Neuron (in vitro differentiated cells): ENCODE measurements at regions not wholly inside any gene's neighbourhood (a gene's known extent, or its start where the extent isn't known, plus 50 kb on each side); places are given as distances from the start of the nearest gene placed in this dataset.

Source experiments
- H2AFZ ChIP-seq: one replicate; pipeline ENCODE4 v1.6.1; 2013; ENCODE audit warnings: low read depth, mild to moderate bottlenecking, inconsistent platforms, low read length, moderate library complexity
- H3K27me3 ChIP-seq: one replicate; pipeline ENCODE4 v1.6.1; 2013; ENCODE audit warnings: low read length; ENCODE audit not compliant: insufficient read depth
- H3K36me3 ChIP-seq: one replicate; pipeline ENCODE4 v1.6.1; 2013; ENCODE audit warnings: low read length; ENCODE audit not compliant: insufficient read depth
- H3K4me1 ChIP-seq: one replicate; pipeline ENCODE4 v1.6.1; 2013; ENCODE audit warnings: low read length; ENCODE audit not compliant: insufficient read depth
- H3K4me3 ChIP-seq: 2 replicates; pipeline ENCODE4 v1.5.1; 2013; ENCODE audit warnings: mild to moderate bottlenecking, low read length, moderate library complexity
- H3K9me3 ChIP-seq: one replicate; pipeline ENCODE4 v1.6.1; 2013; ENCODE audit warnings: low read length

- Histone ChIP-seq H3K9me3 (no peaks in the 10 kb centered on the region), H3K4me3 (no peak overlapping the region), H3K27me3 (no peaks in the 10 kb centered on the region), H3K36me3 (no peaks in the 10 kb centered on the region), H3K4me1 (no peaks in the 10 kb centered on the region), H2AFZ (no peak overlapping the region)
Measured at GRCh38 chr14:40003773-40004172, 571.5 kb upstream of the FBXO33 start.

GRCh38 chr14:39998854-39999253 is 566.6 kb upstream of the FBXO33 start:
- Histone ChIP-seq H3K4me3 (no peak overlapping the region), H3K36me3 (no peaks in the 10 kb centered on the region)

DNA sequence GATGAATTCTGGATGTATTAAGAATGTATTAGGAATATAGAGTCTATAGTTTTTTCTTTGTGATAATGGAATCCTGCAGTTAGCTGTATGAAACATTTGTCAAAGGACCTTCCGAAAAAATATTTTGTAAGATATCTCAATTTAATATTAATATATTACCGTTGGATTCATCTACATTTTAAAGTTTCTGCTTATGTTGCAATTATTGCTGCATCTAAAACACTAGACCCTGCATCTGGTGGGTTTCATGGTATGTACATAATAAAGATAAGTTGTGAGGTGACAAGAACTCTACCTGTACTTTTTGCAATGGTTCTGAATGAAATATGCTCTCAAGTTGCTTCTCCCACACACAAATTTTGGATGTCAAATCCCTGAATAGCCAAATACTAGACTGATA is 565.9 kb upstream of the FBXO33 start:
- Histone ChIP-seq H3K4me3 (no peak overlapping the region), H3K9me3 (no peaks in the 10 kb centered on the region), H3K4me1 (no peaks in the 10 kb centered on the region), H3K27me3 (no peaks in the 10 kb centered on the region), H3K36me3 (no peaks in the 10 kb centered on the region), H2AFZ (no peak overlapping the region)

More at GRCh38 chr14:39998854-39999253, 566.6 kb upstream of the FBXO33 start:
- H3K9me3 ChIP-seq = no peaks in the 10 kb centered on the region
- no peaks in the 10 kb centered on the region for H3K4me1 ChIP-seq
- no peaks in the 10 kb centered on the region for H3K27me3 ChIP-seq
- no peak overlapping the region for H2AFZ ChIP-seq

DNA sequence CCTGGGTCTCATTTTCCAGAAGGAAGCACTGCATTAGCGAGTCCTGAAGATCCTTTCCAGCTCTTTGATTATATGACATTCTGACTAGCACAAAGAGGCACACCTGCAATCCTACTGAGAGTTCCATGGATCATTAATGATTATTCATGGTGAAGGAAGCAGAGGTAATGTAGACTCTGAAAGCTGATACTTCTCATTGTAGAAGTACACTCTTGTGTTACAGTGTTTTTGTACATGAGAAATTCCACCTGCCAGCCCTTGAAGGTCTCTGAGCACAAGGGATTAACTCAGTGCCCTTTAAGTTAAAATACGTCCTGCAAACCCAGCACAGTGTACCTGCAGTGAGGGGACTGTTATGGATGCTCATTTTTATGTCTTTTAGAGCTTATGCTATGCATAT is 558.8 kb upstream of the FBXO33 start:
- H3K4me3 ChIP-seq = no peak overlapping the region
- no peaks in the 10 kb centered on the region for H3K4me1 ChIP-seq
- H3K36me3 ChIP-seq = no peaks in the 10 kb centered on the region
- no peaks in the 10 kb centered on the region for H3K9me3 ChIP-seq
- no peaks in the 10 kb centered on the region for H3K27me3 ChIP-seq
- no peak overlapping the region for H2AFZ ChIP-seq

GRCh38 chr14:39988939-39989338 is 556.7 kb upstream of the FBXO33 start:
- Histone ChIP-seq H3K36me3 (no peaks in the 10 kb centered on the region), H3K9me3 (no peaks in the 10 kb centered on the region), H3K4me1 (no peaks in the 10 kb centered on the region)

DNA sequence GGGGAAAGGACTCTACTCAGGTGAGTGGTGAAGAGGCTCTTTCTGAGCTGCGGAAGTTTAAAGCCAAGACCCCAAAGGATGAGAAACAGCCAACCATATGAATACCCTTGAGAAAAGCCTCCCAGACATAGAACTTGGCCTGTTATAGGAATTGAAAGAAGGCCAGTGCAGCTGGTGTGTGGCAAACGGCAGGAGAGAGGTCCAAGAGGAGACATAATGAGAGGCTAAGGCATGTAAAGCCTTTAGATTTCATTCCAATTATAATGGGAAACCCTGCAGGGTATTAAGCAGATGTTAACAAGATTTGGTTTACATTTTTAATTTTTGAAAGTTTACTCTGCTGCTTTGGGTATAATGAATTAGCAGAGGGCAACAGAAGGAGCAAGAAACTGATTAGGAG is 552.1 kb upstream of the FBXO33 start:
- Histone ChIP-seq H3K9me3 (no peaks in the 10 kb centered on the region), H3K4me3 (no peak overlapping the region), H3K27me3 (peaks cover 3% of the 10 kb centered on the region), H3K36me3 (no peaks in the 10 kb centered on the region), H3K4me1 (no peaks in the 10 kb centered on the region), H2AFZ (no peak overlapping the region)

More at GRCh38 chr14:39988939-39989338, 556.7 kb upstream of the FBXO33 start:
- Histone ChIP-seq H3K27me3 (peaks cover 3% of the 10 kb centered on the region), H3K4me3 (no peak overlapping the region), H2AFZ (no peak overlapping the region)

DNA sequence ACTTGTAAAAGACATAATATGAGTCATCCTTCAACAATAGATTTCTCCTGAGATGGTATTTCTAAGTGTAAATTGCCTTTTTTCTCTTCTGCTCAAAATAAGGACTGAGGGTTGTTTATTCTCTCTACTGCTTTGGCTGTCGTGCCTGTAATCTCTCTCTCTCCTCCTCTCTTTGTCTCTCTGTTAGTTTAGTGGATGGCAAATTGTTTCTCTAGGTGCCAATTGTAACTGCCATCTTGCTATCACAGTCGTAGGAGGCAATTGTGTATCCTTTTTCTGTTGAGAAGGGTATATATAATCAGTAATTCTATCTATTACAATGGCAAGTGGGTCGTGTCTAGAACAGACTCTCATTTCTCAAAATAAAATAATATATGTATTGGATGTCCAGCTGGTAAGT is 545.0 kb upstream of the FBXO33 start:
- H3K4me1 ChIP-seq = no peaks in the 10 kb centered on the region
- no peaks in the 10 kb centered on the region for H3K36me3 ChIP-seq
- no peaks in the 10 kb centered on the region for H3K9me3 ChIP-seq
- H3K27me3 ChIP-seq = no peaks in the 10 kb centered on the region
- no peak overlapping the region for H2AFZ ChIP-seq
- no peak overlapping the region for H3K4me3 ChIP-seq

GRCh38 chr14:39974036-39974435 is 541.8 kb upstream of the FBXO33 start:
- no peaks in the 10 kb centered on the region for H3K27me3 ChIP-seq
- no peaks in the 10 kb centered on the region for H3K9me3 ChIP-seq
- H3K4me3 ChIP-seq = no peak overlapping the region
- no peaks in the 10 kb centered on the region for H3K4me1 ChIP-seq
- H2AFZ ChIP-seq = no peak overlapping the region
- no peaks in the 10 kb centered on the region for H3K36me3 ChIP-seq

- no peak overlapping the region for H2AFZ ChIP-seq
- H3K36me3 ChIP-seq = no peaks in the 10 kb centered on the region
- no peaks in the 10 kb centered on the region for H3K4me1 ChIP-seq
- no peak overlapping the region for H3K4me3 ChIP-seq
- no peaks in the 10 kb centered on the region for H3K9me3 ChIP-seq
- no peaks in the 10 kb centered on the region for H3K27me3 ChIP-seq
Measured at GRCh38 chr14:39972704-39973103, 540.5 kb upstream of the FBXO33 start.

DNA sequence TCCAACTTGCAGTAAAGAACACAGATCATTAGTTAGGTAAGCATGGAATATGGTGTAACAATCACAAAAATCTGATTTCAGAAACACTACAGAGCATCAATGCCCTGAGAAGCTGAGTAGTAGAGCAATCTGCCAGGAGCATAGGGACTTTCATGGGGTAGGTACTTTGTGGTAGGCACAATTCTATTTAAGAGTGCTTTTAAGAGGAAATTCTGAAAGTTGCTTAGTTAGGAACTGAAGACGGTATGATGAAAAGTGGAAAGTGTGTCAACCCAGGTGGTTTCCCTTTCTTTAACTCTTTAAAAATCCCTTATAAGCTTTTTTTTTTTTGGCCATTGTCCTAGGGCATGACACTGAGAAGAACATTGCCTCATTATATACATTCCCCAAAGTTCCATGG is 535.7 kb upstream of the FBXO33 start:
- Histone ChIP-seq H3K9me3 (no peaks in the 10 kb centered on the region), H2AFZ (no peak overlapping the region), H3K27me3 (no peaks in the 10 kb centered on the region), H3K36me3 (no peaks in the 10 kb centered on the region), H3K4me3 (no peak overlapping the region), H3K4me1 (no peaks in the 10 kb centered on the region)

- Histone ChIP-seq H3K27me3 (no peaks in the 10 kb centered on the region), H3K4me3 (no peak overlapping the region), H3K9me3 (no peaks in the 10 kb centered on the region), H3K36me3 (no peaks in the 10 kb centered on the region), H3K4me1 (no peaks in the 10 kb centered on the region), H2AFZ (no peak overlapping the region)
Measured at GRCh38 chr14:39957987-39958386, 525.8 kb upstream of the FBXO33 start.

DNA sequence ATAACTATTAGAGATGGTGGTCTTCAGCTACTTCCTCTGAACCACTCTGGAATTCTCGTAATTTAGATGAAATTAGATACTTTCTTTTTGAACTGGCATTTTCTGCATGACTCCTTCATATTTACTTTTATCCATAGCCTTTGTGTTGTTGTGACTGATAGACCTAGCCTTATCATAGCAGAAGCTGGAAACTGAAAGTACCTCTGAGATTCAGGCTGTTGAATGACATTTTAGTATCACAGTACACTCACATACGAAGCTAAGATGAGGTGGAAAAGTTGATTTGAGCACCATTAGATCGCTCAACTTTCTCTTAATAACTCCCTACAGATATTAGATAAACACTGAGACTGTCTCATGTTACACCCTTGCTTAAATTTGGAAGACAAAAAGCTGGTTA is 525.1 kb upstream of the FBXO33 start:
- H3K4me1 ChIP-seq = no peaks in the 10 kb centered on the region
- no peak overlapping the region for H3K4me3 ChIP-seq
- no peak overlapping the region for H2AFZ ChIP-seq
- no peaks in the 10 kb centered on the region for H3K27me3 ChIP-seq
- H3K9me3 ChIP-seq = no peaks in the 10 kb centered on the region
- H3K36me3 ChIP-seq = no peaks in the 10 kb centered on the region

- Histone ChIP-seq H3K4me3 (no peak overlapping the region), H3K36me3 (no peaks in the 10 kb centered on the region), H3K9me3 (no peaks in the 10 kb centered on the region), H3K27me3 (no peaks in the 10 kb centered on the region), H2AFZ (no peak overlapping the region), H3K4me1 (no peaks in the 10 kb centered on the region)
Measured at GRCh38 chr14:39956372-39956771, 524.1 kb upstream of the FBXO33 start.

- Histone ChIP-seq H3K9me3 (no peaks in the 10 kb centered on the region), H2AFZ (no peak overlapping the region), H3K4me3 (no peak overlapping the region), H3K4me1 (no peaks in the 10 kb centered on the region), H3K36me3 (no peaks in the 10 kb centered on the region), H3K27me3 (no peaks in the 10 kb centered on the region)
Measured at GRCh38 chr14:39948235-39948634, 516.0 kb upstream of the FBXO33 start.
